ENCODE measurements at regions not wholly inside any gene's neighbourhood (a gene's known extent, or its start where the extent isn't known, plus 50 kb on each side); places are given as distances from the start of the nearest gene placed in this dataset.

DNA sequence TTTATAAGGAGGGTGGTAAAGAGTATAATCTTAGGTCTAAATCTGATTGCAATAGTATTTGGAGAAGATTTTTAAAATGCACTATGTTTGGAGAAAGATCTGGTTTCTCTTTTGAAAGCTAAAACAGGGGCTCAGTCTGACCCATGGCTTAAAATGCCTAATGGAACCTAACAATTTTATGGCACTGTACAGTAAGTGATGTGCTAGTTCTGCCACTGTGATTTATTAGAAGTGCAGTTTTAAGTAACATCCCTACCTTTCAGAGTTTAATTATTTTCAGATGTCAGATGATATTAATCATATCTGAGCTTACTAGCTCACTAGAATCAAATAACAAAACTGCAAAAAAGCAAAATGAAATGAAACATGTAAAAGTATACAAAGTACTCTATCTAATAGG, 514.7 kb upstream of the KCND2 start:
- no peaks in the 10 kb centered on the region for H3K36me3 Mint-ChIP-seq
- H3K9me3 Mint-ChIP-seq = no peaks in the 10 kb centered on the region
- DNase-seq (ENCODE audit: extremely low spot score, unreplicated experiment) = no peak
- peaks cover 4% of the 10 kb centered on the region for H3K27me3 Mint-ChIP-seq
- TF ChIP-seq, protein P1, sequence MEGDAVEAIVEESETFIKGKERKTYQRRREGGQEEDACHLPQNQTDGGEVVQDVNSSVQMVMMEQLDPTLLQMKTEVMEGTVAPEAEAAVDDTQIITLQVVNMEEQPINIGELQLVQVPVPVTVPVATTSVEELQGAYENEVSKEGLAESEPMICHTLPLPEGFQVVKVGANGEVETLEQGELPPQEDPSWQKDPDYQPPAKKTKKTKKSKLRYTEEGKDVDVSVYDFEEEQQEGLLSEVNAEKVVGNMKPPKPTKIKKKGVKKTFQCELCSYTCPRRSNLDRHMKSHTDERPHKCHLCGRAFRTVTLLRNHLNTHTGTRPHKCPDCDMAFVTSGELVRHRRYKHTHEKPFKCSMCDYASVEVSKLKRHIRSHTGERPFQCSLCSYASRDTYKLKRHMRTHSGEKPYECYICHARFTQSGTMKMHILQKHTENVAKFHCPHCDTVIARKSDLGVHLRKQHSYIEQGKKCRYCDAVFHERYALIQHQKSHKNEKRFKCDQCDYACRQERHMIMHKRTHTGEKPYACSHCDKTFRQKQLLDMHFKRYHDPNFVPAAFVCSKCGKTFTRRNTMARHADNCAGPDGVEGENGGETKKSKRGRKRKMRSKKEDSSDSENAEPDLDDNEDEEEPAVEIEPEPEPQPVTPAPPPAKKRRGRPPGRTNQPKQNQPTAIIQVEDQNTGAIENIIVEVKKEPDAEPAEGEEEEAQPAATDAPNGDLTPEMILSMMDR (conservative IDR thresholded peaks at IDR 0.05) = no peak
- no peak overlapping the region for H3K27ac Mint-ChIP-seq
- no peaks in the 10 kb centered on the region for H3K4me1 Mint-ChIP-seq (ENCODE audit: unreplicated experiment)
- H3K4me3 Mint-ChIP-seq = no peak overlapping the region

DNA sequence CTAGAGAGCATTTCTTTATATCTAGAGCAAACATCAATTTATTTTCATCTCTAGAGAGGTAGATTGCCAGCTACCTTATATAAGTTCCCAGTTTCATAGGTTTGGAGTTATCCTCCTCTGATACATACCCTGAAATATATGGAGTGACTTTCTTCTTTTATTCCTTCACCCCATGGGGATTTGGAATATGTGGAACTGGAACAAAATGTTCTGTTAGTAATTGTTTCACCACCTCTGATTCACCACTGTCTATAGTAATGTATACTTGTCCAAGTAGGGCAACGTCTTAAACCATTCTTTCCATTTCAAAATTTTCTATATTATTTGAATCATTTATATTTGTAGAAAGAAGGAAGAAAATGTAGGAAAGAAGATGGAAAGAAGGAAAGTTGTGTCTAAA, 511.2 kb upstream of the KCND2 start:
- H3K27me3 Mint-ChIP-seq = peaks cover 2% of the 10 kb centered on the region
- H3K36me3 Mint-ChIP-seq = no peaks in the 10 kb centered on the region
- no peaks in the 10 kb centered on the region for H3K4me1 Mint-ChIP-seq (ENCODE audit: unreplicated experiment)
- H3K9me3 Mint-ChIP-seq = no peaks in the 10 kb centered on the region
- TF ChIP-seq, protein P1 (conservative IDR thresholded peaks at IDR 0.05) = no peak
- no peak overlapping the region for H3K4me3 Mint-ChIP-seq
- DNase-seq (ENCODE audit: extremely low spot score, unreplicated experiment) = no peak
- no peak overlapping the region for H3K27ac Mint-ChIP-seq

GRCh38 chr7:119782286-119782685, 490.7 kb upstream of the KCND2 start:
- TF ChIP-seq, protein P1 (conservative IDR thresholded peaks at IDR 0.05) = no peak
- Mint-ChIP-seq H3K9me3 (no peaks in the 10 kb centered on the region), H3K27ac (no peak overlapping the region), H3K27me3 (no peaks in the 10 kb centered on the region), H3K36me3 (no peaks in the 10 kb centered on the region), H3K4me1 (ENCODE audit: unreplicated experiment) (no peaks in the 10 kb centered on the region), H3K4me3 (no peak overlapping the region)
- DNase-seq (ENCODE audit: extremely low spot score, unreplicated experiment) = no peak

DNA sequence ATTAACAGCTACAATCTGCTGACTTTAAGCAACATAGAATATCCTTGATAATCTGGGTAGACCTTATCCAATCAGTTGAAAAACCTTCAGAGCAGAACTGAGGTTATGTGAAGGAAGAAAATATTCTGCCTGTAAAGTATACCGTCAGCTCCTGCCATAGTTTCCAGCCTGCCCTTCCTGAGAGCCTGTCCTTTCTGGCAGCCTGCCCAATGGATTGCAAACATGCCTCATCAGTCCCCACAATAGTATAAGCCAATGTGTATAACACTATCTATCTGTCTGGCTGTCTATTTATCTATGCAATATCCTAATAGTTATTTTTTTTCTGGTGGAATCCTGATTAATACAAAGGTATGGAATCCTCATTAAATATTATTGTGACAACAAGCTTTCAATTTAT, 489.2 kb upstream of the KCND2 start:
- TF ChIP-seq, protein P1 (conservative IDR thresholded peaks at IDR 0.05) = no peak
- no peak for DNase-seq (ENCODE audit: extremely low spot score, unreplicated experiment)

GRCh38 chr7:119802147-119802546, 470.8 kb upstream of the KCND2 start:
- no peaks in the 10 kb centered on the region for H3K9me3 Mint-ChIP-seq
- TF ChIP-seq, protein P1 (conservative IDR thresholded peaks at IDR 0.05) = no peak
- no peaks in the 10 kb centered on the region for H3K27me3 Mint-ChIP-seq
- no peaks in the 10 kb centered on the region for H3K4me1 Mint-ChIP-seq (ENCODE audit: unreplicated experiment)
- no peaks in the 10 kb centered on the region for H3K36me3 Mint-ChIP-seq
- H3K27ac Mint-ChIP-seq = no peak overlapping the region
- H3K4me3 Mint-ChIP-seq = no peak overlapping the region
- DNase-seq (ENCODE audit: extremely low spot score, unreplicated experiment) = no peak

More for the DNA sequence above, 489.2 kb upstream of the KCND2 start:
- H3K4me1 Mint-ChIP-seq (ENCODE audit: unreplicated experiment) = no peaks in the 10 kb centered on the region
- no peaks in the 10 kb centered on the region for H3K9me3 Mint-ChIP-seq
- H3K4me3 Mint-ChIP-seq = no peak overlapping the region
- H3K36me3 Mint-ChIP-seq = no peaks in the 10 kb centered on the region
- no peaks in the 10 kb centered on the region for H3K27me3 Mint-ChIP-seq
- H3K27ac Mint-ChIP-seq = no peak overlapping the region

DNA sequence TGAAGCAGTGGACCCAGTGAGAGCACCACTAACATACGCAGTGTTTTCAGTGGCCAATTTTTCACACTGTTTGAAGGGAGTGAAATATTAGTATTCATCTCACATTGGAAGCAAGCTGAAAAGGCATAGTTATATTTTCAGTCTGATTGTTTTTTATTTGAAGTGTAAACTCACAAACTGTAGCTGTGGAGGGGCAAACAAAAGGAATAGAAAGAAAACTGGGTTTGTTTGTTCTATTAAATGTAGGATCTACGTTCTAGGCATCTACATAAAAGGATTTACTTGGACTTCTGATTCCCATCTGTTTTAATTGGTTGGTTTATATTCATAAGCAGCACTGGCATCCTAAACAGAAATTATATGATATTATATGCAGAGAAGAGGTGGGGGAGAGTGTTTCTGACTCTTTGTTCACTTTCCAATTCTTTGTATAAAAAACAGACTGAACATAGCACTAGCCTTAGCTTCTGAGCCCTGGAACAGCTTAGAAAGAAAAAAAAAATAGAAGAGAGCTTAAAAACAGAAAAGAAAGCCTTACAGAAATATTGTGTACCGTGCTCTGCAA, 447.8 kb upstream of the KCND2 start:
- no peak for DNase-seq (ENCODE audit: extremely low spot score, unreplicated experiment)
- Mint-ChIP-seq H3K4me3 (no peak overlapping the region), H3K4me1 (ENCODE audit: unreplicated experiment) (no peaks in the 10 kb centered on the region), H3K27ac (no peak overlapping the region), H3K9me3 (no peaks in the 10 kb centered on the region), H3K36me3 (no peaks in the 10 kb centered on the region), H3K27me3 (no peaks in the 10 kb centered on the region)
- TF ChIP-seq, protein P1 (conservative IDR thresholded peaks at IDR 0.05) = no peak
